GM12875 (cell line): ENCODE measurements at regions not wholly inside any gene's neighbourhood (a gene's known extent, or its start where the extent isn't known, plus 50 kb on each side); places are given as distances from the start of the nearest gene placed in this dataset.

Experiments used
- H3K4me3 ChIP-seq: one replicate; pipeline ENCODE4 v1.5.1; 2011; ENCODE audit warnings: low read depth, low read length, control low read depth
- CTCF ChIP-seq: IDR thresholded peaks from 2 replicates; pipeline ENCODE4 v1.5.1; 2011; ENCODE audit warnings: low read depth, mild to moderate bottlenecking, control low read depth, inconsistent platforms, low read length, moderate library complexity, borderline replicate concordance; ENCODE audit not compliant: insufficient read depth

DNA sequence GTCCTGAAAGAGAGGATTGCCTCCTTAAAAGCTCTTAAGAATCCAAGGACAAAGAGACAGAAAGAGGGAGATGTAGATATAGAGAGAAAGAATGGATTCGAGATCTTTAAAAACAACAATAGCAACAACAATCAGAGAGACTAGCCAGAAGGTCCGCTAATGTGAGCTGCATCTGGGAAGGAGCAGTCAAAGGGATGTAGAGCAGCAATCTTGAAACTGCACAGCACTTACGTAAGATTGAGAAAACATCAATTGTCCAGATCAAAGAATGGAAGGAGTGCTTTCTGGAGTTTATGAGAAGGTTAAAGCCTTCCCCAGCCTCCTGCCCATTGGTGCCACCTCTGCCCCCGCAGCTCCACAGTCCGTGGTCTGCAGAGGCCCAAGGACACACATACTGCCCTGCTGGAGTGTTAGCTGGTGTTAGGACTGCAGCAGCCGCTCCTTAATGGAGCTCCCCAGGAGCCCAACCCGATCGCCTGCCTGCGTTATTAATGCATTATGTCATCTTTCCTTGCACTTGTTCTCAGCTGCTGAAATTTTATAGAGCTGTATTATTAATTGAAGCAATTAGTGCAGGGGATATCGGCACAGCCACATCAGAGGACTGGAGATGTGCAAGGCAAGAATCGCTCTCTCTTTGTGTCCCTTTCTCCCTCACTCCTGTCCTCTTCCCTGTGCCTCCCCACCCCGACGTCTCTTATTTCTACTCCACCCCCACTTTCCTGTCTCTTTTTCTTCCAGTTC is 73.0 kb upstream of the CALM2 start:
- TF ChIP-seq CTCF, result no peak

DNA sequence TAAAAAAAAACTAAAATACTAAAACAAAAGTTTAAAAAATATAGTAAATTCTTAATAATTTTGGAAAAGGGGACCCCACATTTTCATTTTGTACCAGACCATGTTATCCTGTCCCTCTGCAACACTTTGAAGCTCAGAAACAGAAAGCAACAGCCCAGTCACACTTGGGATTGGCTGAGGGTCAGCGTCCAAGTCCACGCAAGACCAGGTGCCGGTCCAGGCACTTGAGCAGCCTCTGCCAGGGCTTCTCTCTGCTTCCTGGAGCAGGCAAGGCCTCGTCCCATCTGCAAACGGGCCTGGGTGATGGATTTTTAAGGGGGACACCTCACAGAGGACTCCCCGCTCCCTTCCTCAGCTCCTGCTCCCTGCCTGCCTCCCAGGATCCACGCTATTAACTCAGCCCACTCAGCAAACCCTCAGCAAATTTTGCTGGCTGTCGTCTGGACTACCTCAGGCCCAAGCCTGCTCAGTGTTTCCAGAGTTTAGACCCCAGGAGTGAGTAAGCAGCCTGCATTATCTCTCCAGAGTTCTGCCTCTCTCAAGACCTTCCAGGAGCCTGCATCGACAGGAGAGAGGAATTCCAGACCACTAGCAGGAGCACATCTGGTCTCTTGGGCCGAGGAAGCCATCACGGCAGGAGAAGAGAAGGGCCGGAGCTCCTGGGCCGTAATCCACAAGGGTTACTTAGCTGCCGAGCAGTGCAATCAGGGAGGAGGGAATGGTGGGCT is 67.4 kb upstream of the CALM2 start:
- no peak for TF ChIP-seq CTCF
- no peak overlapping the region for H3K4me3 ChIP-seq

More for the DNA sequence above, 73.0 kb upstream of the CALM2 start:
- H3K4me3 ChIP-seq, result no peak overlapping the region

GRCh38 chr2:47241715-47242114 is 65.4 kb upstream of the CALM2 start:
- no peak overlapping the region for H3K4me3 ChIP-seq
- no peak for TF ChIP-seq CTCF

GRCh38 chr2:47239119-47239969 is 63.0 kb upstream of the CALM2 start:
- no peak for TF ChIP-seq CTCF
- H3K4me3 ChIP-seq, result no peak overlapping the region

DNA sequence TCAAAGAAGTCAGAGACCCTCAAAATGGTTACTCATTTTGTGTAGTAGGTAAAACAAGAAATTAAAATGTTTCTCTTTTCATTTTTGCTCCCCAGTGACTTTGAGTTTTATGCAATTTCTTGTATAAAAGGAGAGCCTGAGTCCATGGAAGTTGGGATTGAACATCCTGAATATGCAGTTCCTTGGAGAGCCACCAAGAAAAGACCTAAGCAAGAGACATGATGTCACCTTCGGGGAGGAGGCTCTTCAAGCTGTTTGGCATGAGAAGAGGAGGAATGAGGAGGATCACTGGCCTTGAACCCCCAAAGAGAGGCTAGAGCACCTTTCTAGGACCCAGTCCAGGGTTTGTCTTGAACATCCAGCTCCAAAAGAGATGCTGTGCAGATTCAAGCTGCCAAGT is 62.3 kb upstream of the CALM2 start:
- no peak for TF ChIP-seq CTCF

DNA sequence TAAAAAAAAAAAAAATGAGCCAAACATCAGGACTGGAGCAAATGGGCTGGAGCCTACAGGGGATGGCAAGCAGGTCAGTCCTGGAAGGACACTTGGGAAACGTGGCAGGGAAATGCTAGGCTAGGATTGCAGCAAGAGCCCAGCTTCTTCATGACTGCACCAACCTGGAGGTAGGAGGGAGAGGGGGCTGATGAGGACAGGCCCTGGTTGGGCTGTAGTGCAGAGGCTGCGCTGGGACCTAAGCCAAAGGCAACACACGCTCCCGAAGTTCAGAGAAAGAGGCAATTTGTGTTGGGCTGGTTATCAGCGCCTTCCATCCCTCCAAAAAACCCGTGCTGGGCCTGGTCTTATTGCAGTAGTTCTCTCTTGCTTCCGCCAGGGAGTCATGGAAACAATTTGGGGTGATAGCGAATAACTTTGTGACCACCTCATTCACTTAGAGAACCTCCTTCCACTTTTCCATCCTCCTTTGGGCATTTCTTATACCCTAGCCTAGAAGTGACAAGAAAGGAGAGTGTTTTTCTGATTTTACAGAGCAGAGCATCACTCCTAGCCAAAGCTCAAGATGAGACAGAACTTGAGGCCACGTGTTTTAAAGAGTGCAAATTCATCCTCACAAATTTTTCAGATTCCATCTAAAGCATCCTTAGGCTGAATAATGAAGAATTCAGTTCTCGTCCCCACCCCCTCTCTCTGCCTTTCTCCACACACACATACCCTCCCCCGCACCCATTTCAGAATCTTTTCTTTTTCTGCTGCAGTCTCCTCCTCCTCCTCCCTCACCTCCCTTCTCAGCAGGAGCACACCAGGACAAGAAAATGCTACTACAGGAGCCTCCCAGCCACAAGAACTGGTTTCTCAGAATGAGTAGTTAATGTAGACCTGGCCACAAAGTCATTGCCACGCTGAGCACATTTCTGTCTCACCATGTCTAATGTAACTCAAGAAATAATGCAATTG is 61.3 kb upstream of the CALM2 start:
- H3K4me3 ChIP-seq, result no peak overlapping the region
- no peak for TF ChIP-seq CTCF

More for the DNA sequence above, 62.3 kb upstream of the CALM2 start:
- no peak overlapping the region for H3K4me3 ChIP-seq
